D721Med (cell line): ENCODE measurements at regions not wholly inside any gene's neighbourhood (a gene's known extent, or its start where the extent isn't known, plus 50 kb on each side); places are given as distances from the start of the nearest gene placed in this dataset.
"Not testable (repeated sequence)": the region's sequence is repeated elsewhere in the genome, so short reads cannot be mapped to it uniquely, and the experiment has no call there.

Experiments
- DNase-seq: peaks from one replicate; pipeline ENCODE4 v3.0.0; 2011; ENCODE audit warnings: low spot score; ENCODE audit not compliant: insufficient read length
- FAIRE-seq: peaks from 2 replicates; lab custom pipeline; 2011; peaks lifted over from hg19 to GRCh38; lab: Jason Lieb, UNC
- CTCF ChIP-seq: IDR thresholded peaks from 2 replicates; pipeline ENCODE4 v1.5.1; 2012; ENCODE audit warnings: mild to moderate bottlenecking, control low read depth; ENCODE audit not compliant: insufficient read depth; ENCODE audit errors: missing control alignments

DNA sequence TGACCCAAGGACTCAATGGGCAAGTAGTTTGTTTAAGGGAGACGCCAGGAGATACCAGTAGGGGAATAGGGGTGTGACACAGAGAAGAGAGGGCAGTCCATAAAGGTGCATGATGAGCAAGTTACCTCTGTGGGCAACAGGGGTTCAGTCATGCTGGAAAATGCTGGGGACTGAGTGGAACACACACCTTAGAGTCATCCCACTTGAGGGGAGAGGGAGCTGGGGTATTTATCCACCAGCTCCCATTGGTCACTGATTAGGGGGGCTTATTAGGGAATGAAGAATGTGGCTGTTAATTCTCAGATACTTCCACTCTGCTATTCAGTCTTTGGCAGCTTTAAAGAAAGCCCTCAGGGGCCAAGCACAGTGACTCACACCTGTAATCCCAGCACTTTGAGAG, 67.5 kb upstream of the MRI1 start:
- DNase-seq (no peak), FAIRE-seq (no peak)
- TF ChIP-seq CTCF: no peak

GRCh38 chr19:13693889-13694288, 70.4 kb upstream of the MRI1 start:
- no peak for FAIRE-seq
- TF ChIP-seq CTCF: no peak
- DNase-seq: no peak

GRCh38 chr19:13691569-13692435, 72.5 kb upstream of the MRI1 start:
- TF ChIP-seq CTCF: no peak
- DNase-seq (no peak), FAIRE-seq (no peak)

GRCh38 chr19:13689085-13689484, 75.2 kb upstream of the MRI1 start:
- FAIRE-seq: no peak
- no peak for TF ChIP-seq CTCF
- DNase-seq: no peak

DNA sequence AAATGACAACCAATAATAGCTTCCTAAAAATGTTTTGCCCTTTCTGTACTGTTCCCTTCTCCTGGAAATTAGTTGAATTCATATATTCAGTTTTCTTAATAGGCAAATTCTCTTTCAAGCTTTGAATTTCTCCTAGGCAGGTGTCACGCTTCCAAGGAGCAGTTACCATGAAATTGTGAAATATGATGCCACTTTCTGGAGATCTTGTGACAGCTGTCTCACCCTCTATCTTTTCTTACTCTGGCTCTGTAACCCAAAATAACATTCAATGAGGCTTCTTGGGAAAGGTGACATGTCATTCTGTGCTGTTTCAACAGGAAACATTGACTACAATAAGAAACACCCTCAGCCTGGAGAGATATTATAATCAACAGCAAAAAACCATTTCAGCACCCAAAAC, 80.3 kb upstream of the MRI1 start:
- FAIRE-seq (no peak), DNase-seq (no peak)
- TF ChIP-seq CTCF: no peak

GRCh38 chr19:13681509-13681908, 82.8 kb upstream of the MRI1 start:
- no peak for DNase-seq
- FAIRE-seq: no peak
- TF ChIP-seq CTCF: no peak

DNA sequence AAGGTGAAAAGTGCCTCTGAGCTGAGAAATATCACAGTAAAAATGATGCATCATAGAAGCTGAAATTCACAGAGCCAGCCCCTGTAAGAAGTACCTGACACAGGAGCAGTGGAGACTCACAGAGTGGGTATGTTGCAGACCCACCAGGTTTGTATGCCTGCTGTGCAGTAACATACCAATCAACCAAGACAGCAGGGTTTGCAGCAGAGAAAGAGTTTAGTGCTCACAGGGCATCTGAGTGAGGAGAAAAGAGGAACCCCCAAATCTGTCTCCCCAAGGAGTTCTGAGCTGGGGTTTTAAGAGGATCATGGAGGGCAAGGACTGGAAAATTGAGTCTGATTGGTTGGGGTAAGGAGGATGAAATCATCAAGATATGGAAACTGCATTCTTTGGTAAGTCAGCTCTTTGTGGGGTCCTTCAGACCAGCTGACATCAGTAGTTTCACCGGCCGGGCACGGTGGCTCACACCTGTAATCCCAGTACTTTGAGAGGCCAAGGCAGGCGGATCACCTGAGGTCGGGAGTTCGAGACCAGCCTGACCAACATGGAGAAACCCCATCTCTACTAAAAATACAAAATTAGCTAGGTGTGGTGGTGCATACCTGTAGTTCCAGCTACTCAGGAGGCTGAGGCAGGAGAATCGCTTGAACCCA, 83.5 kb upstream of the MRI1 start:
- DNase-seq: not testable (repeated sequence)

DNA sequence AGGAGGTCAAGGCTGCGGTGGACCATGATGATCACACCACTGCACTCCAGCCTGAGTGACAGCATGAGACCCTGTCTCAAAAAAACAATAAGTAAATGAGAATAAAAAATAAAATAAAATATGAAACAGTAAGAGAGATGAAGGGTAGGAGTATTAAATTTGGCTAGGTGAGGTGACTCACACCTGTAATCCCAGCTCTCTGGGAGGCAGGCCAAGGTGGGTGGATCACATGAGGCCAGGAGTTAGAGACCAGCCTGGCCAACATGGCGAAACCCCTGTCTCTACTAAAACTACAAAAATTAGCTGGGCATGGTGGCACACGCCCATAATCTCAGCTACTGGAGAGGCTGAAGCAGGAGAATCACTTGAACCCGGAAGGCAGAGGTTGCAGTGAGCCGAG, 87.4 kb upstream of the MRI1 start:
- FAIRE-seq: not testable (repeated sequence)

More for the DNA sequence above, 83.5 kb upstream of the MRI1 start:
- FAIRE-seq: not testable (repeated sequence)

DNA sequence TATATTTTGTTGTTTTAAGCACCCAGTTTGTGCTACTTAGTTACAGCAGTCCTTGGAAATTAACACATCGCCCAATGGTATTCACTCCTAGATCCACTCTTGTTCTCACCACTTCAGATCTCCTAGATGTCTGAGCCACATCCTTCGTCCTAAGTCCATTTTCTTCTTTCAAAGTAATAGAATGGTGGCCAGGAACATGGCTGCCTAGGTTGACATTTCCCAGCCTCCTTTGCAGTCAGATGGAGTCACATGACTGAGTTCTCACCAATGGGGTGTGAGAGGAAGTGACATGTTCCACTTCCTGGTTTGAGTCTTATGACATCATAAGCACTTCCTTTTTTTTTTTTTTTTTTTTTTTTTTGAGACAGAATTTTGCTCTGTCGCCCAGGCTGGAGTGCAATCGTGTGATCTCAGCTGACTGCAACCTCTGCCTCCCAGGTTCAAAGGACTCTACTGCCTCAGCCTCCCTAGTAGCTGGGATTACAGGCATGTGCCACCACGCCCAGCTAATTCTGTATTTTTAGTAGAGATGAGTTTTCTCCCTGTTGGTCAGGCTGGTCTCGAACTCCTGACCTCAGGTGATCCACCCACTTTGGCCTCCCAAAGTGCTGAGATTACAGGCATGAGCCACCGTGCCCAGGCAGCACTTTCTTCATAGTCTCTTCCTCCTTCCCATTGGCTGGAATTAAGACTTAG, 91.7 kb upstream of the MRI1 start:
- DNase-seq, FAIRE-seq: not testable (repeated sequence)

More for the DNA sequence above, 87.4 kb upstream of the MRI1 start:
- DNase-seq: not testable (repeated sequence)
